Erythroblast (primary cell): ENCODE measurements at regions not wholly inside any gene's neighbourhood (a gene's known extent, or its start where the extent isn't known, plus 50 kb on each side); places are given as distances from the start of the nearest gene placed in this dataset.

ENCODE experiments used
- GATA1 ChIP-seq: IDR thresholded peaks from 2 replicates; pipeline ENCODE4 v1.6.1; 2011; ENCODE audit warnings: low read depth, mild to moderate bottlenecking, control low read depth, low read length, moderate library complexity
- POLR2A ChIP-seq: IDR thresholded peaks from 2 replicates; pipeline ENCODE4 v1.6.1; 2011; ENCODE audit warnings: mild to moderate bottlenecking, low read length

DNA sequence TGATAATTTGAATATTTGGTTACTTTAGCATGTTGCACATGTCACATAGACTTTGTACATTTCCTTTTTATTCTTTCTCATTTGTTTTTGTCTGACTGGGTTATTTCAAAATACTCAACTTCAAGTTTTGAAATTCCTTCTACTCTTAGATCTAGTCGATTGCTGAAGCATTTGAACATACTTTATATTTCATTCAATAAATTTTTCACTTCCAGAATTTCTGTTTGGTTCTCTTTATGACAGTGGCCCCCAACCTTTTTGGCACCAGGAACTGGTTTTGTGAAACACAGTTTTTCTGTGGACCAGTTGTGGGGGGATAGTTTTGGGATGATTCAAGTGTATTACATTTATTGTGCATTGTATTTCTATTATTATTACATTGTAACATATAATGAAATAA lies 119.8 kb downstream of the COX7C start:
- TF ChIP-seq POLR2A (no peak), GATA1 (no peak)
